ENCODE measurements at regions not wholly inside any gene's neighbourhood (a gene's known extent, or its start where the extent isn't known, plus 50 kb on each side); places are given as distances from the start of the nearest gene placed in this dataset.

DNA sequence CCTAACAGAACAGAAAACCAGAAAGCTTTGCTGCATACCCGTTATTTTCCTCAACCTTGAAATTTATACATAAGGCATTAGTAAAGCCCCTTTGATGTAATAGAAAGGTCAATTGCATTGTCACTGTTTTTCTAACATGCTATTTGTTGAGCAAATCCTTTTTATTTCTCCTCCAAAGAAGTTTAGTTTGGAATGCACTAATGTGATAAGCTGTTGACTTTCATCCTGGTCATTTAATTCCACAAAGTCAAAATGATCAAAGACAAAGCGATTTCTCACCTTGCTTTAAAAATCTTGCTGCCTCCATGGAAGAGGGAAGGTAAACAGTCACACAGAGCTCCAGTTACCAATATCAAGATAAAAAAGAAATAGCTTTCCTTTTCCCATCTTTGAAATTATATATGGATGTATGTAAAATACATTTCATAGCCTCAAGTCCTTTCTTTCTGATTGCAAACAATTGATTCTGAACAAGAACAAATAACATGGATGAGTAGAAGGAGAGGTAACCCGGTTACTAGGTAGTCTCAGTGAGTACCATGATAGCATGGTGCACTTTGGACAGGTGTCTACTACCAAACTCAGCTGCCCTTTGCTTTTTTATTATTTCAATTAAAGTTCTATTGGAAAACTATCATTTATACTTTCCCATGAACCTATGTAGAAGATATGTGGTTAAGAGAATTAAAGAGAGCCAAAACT is 452.7 kb downstream of the STK39 start:
- H3K27me3 ChIP-seq (ENCODE audit: insufficient read depth), result no peaks in the 10 kb centered on the region

More for the DNA sequence above, 452.7 kb downstream of the STK39 start:
- H3K9me3 ChIP-seq, result no peaks in the 10 kb centered on the region
- POLR2A ChIA-PET, result no interaction called here
- H3F3A ChIP-seq (replicated peaks; ENCODE audit: insufficient read depth), result no peaks in the 10 kb centered on the region
- TF ChIP-seq SMC3 (IDR thresholded peaks at IDR 0.05; ENCODE audit: low read depth, low read length) (no peak), JUND (IDR thresholded peaks at IDR 0.05) (no peak), ELF1 (IDR thresholded peaks at IDR 0.05) (no peak), YY1 (IDR thresholded peaks at IDR 0.05; ENCODE audit: low read depth) (no peak), SIN3A (IDR thresholded peaks at IDR 0.05; ENCODE audit: borderline replicate concordance, low read depth, low read length) (no peak), RCOR1 (IDR thresholded peaks at IDR 0.05; ENCODE audit: low read length) (no peak), TCF12 (IDR thresholded peaks at IDR 0.05) (no peak), FOXM1 (IDR thresholded peaks at IDR 0.05; ENCODE audit: low read depth) (no peak), POLR2AphosphoS5 (IDR thresholded peaks at IDR 0.05; ENCODE audit: low read depth, low read length) (no peak)
- TF ChIP-seq, protein P1, sequence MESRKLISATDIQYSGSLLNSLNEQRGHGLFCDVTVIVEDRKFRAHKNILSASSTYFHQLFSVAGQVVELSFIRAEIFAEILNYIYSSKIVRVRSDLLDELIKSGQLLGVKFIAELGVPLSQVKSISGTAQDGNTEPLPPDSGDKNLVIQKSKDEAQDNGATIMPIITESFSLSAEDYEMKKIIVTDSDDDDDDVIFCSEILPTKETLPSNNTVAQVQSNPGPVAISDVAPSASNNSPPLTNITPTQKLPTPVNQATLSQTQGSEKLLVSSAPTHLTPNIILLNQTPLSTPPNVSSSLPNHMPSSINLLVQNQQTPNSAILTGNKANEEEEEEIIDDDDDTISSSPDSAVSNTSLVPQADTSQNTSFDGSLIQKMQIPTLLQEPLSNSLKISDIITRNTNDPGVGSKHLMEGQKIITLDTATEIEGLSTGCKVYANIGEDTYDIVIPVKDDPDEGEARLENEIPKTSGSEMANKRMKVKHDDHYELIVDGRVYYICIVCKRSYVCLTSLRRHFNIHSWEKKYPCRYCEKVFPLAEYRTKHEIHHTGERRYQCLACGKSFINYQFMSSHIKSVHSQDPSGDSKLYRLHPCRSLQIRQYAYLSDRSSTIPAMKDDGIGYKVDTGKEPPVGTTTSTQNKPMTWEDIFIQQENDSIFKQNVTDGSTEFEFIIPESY (IDR thresholded peaks at IDR 0.05; ENCODE audit: borderline replicate concordance, low read depth), result no peak
- TF ChIP-seq, protein P2, sequence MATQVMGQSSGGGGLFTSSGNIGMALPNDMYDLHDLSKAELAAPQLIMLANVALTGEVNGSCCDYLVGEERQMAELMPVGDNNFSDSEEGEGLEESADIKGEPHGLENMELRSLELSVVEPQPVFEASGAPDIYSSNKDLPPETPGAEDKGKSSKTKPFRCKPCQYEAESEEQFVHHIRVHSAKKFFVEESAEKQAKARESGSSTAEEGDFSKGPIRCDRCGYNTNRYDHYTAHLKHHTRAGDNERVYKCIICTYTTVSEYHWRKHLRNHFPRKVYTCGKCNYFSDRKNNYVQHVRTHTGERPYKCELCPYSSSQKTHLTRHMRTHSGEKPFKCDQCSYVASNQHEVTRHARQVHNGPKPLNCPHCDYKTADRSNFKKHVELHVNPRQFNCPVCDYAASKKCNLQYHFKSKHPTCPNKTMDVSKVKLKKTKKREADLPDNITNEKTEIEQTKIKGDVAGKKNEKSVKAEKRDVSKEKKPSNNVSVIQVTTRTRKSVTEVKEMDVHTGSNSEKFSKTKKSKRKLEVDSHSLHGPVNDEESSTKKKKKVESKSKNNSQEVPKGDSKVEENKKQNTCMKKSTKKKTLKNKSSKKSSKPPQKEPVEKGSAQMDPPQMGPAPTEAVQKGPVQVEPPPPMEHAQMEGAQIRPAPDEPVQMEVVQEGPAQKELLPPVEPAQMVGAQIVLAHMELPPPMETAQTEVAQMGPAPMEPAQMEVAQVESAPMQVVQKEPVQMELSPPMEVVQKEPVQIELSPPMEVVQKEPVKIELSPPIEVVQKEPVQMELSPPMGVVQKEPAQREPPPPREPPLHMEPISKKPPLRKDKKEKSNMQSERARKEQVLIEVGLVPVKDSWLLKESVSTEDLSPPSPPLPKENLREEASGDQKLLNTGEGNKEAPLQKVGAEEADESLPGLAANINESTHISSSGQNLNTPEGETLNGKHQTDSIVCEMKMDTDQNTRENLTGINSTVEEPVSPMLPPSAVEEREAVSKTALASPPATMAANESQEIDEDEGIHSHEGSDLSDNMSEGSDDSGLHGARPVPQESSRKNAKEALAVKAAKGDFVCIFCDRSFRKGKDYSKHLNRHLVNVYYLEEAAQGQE (IDR thresholded peaks at IDR 0.05; ENCODE audit: low read depth, low read length), result no peak
- TF ChIP-seq, protein P3, sequence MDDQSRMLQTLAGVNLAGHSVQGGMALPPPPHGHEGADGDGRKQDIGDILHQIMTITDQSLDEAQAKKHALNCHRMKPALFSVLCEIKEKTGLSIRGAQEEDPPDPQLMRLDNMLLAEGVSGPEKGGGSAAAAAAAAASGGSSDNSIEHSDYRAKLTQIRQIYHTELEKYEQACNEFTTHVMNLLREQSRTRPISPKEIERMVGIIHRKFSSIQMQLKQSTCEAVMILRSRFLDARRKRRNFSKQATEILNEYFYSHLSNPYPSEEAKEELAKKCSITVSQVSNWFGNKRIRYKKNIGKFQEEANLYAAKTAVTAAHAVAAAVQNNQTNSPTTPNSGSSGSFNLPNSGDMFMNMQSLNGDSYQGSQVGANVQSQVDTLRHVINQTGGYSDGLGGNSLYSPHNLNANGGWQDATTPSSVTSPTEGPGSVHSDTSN (IDR thresholded peaks at IDR 0.05), result no peak
- TF ChIP-seq, protein P4, sequence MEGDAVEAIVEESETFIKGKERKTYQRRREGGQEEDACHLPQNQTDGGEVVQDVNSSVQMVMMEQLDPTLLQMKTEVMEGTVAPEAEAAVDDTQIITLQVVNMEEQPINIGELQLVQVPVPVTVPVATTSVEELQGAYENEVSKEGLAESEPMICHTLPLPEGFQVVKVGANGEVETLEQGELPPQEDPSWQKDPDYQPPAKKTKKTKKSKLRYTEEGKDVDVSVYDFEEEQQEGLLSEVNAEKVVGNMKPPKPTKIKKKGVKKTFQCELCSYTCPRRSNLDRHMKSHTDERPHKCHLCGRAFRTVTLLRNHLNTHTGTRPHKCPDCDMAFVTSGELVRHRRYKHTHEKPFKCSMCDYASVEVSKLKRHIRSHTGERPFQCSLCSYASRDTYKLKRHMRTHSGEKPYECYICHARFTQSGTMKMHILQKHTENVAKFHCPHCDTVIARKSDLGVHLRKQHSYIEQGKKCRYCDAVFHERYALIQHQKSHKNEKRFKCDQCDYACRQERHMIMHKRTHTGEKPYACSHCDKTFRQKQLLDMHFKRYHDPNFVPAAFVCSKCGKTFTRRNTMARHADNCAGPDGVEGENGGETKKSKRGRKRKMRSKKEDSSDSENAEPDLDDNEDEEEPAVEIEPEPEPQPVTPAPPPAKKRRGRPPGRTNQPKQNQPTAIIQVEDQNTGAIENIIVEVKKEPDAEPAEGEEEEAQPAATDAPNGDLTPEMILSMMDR (IDR thresholded peaks at IDR 0.05), result no peak
- TF ChIP-seq, protein P5, sequence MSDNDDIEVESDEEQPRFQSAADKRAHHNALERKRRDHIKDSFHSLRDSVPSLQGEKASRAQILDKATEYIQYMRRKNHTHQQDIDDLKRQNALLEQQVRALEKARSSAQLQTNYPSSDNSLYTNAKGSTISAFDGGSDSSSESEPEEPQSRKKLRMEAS (IDR thresholded peaks at IDR 0.05; ENCODE audit: low read depth), result no peak
- TF ChIP-seq, protein P6, sequence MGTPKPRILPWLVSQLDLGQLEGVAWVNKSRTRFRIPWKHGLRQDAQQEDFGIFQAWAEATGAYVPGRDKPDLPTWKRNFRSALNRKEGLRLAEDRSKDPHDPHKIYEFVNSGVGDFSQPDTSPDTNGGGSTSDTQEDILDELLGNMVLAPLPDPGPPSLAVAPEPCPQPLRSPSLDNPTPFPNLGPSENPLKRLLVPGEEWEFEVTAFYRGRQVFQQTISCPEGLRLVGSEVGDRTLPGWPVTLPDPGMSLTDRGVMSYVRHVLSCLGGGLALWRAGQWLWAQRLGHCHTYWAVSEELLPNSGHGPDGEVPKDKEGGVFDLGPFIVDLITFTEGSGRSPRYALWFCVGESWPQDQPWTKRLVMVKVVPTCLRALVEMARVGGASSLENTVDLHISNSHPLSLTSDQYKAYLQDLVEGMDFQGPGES (IDR thresholded peaks at IDR 0.05; ENCODE audit: low read depth, low read length), result no peak
- no peak overlapping the region for H3K9ac ChIP-seq
- no peaks in the 10 kb centered on the region for H3K36me3 ChIP-seq (replicated peaks in 1 of 2; ENCODE audit: control insufficient read depth in 1 of 2, insufficient read depth in 2 of 2, low read length in 1 of 2)
- H3K9me2 ChIP-seq, result no peaks in the 10 kb centered on the region
- H3K27ac ChIP-seq (ENCODE audit: low read depth in 2 of 2, low read length in 1 of 2), result no peak overlapping the region
- no peaks in the 10 kb centered on the region for H4K20me1 ChIP-seq (ENCODE audit: insufficient read depth)
- 46% methylated on average over 3 of the region's 3 CpGs for WGBS (ENCODE audit: low lambda C conversion rate)
- H3K4me2 ChIP-seq, result no peak overlapping the region
- no peak for DNase-seq
- no peaks in the 10 kb centered on the region for H3K4me1 ChIP-seq (ENCODE audit: control insufficient read depth in 1 of 2, insufficient read depth in 2 of 2, low read depth in 1 of 2, low read length in 1 of 2)
- no peak overlapping the region for H3K4me3 ChIP-seq (ENCODE audit: low read depth in 2 of 2, low read length in 1 of 2)
- CTCF ChIA-PET, result no interaction called here
- H2AFZ ChIP-seq (ENCODE audit: low read depth), result no peak overlapping the region
- no peaks in the 10 kb centered on the region for H3K79me2 ChIP-seq (ENCODE audit: insufficient read depth)

All from SK-N-SH (cell line).